ENCODE measurements at regions not wholly inside any gene's neighbourhood (a gene's known extent, or its start where the extent isn't known, plus 50 kb on each side); places are given as distances from the start of the nearest gene placed in this dataset.

GRCh38 chr7:68309271-68309670, 1289.0 kb upstream of the AUTS2 start:
- TF ChIP-seq CTCF (IDR thresholded peaks at IDR 0.05) (no peak), POLR2A (IDR thresholded peaks at IDR 0.05) (no peak)
